GM04503 (cell line): ENCODE measurements at regions not wholly inside any gene's neighbourhood (a gene's known extent, or its start where the extent isn't known, plus 50 kb on each side); places are given as distances from the start of the nearest gene placed in this dataset.

Experiments
- DNase-seq: peaks from one replicate; pipeline ENCODE4 v3.0.0-alpha.2; 2012; ENCODE audit warnings: low read depth

- no peak for DNase-seq
These were observed 296.2 kb upstream of the ANO3 start for GRCh38 chr11:26035696-26036095.

- DNase-seq = no peak
These were observed 294.2 kb upstream of the ANO3 start for GRCh38 chr11:26037716-26038115.

DNA sequence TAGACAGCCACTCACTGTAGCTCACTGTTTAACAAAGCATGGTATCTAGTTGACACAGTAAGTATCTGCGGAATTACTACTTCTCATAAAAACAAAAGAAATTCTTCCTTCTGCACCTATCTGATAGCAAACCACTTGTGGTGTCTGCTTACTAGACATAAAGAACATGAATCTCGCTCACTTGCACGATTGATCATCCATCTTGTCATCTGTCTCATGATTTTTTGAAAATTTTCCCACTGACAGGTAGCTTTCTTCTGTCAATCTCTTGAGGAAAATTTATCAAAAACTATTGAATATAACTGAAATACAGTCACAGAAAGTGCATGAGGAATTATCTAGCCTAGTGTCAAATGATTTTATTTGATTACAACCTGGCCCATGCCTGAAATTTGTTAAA, 291.6 kb upstream of the ANO3 start:
- DNase-seq = no peak

DNA sequence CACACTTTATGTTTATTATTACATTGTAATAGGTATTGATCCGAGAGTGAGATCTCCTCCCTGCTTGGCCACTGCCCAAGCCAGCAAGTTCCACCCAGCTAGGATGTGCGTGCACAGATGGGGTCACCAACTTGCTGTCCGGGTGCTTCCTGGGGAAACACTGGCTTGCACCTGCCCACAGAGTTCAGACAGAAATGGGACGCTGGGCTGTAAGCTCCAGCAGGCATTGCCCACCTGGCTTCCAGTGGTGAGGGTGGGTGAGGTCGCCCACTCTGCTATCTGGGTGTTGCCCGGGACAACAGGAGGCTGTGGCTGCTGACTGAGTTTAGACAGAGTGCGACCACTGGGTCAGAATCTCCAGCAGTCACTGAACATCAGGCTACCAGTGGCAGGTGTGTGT, 289.8 kb upstream of the ANO3 start:
- no peak for DNase-seq

DNA sequence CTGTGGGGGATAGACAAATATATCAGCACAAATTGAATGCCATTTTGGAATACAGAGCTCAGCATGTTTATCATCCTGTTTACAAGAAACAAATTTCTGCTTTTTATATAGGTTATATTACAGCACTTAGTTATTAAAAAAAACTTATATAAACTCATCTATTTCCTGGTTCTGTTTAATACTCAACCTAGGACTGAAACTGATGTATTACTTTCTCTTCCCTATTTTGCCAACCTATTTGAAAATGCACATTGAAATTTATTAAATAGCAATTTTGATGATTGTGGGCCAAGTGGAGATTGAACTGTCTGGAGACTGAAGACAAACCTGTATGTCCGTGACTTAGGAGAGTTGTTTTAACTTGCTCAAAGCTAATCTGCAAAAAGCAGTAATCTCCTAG, 288.3 kb upstream of the ANO3 start:
- no peak for DNase-seq

GRCh38 chr11:26044389-26044788, 287.5 kb upstream of the ANO3 start:
- DNase-seq = no peak

DNA sequence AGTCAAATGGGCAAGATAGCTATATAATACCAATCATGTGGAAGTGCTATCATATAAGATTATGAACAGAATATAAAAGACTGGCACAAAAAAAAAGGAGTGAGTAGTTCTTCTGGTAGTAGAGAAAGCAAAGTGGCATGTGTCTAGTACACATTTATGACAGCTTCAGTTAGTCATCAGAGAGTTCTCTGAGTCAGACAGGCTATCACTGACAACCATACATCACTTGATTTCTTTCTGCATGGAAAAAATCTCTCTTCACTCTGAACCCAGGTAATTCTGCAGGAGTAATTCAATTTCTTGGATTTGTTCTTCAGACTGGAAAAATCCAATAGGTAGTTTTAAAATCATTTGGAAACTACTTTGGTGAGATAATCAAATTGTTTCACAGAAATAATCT, 286.8 kb upstream of the ANO3 start:
- no peak for DNase-seq

DNA sequence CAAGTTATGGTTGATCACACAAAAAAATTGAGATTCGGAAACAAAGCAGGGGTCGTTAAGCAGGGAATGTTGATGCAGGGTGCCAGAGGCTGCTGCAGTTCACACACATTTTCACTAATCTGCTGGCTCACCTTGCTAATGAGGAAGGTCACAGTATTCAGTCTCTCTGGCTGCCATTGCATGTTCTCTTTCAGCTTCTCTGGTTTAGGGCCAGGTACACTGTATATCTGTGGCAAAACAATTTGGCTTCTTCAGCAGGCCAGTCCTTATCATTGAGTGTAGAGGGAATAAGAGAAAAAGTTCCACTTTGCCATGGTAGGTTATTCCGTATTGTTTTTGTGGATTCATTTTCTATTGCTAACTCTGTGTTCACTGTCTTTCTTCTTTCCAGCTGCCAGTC, 283.7 kb upstream of the ANO3 start:
- DNase-seq = no peak

DNA sequence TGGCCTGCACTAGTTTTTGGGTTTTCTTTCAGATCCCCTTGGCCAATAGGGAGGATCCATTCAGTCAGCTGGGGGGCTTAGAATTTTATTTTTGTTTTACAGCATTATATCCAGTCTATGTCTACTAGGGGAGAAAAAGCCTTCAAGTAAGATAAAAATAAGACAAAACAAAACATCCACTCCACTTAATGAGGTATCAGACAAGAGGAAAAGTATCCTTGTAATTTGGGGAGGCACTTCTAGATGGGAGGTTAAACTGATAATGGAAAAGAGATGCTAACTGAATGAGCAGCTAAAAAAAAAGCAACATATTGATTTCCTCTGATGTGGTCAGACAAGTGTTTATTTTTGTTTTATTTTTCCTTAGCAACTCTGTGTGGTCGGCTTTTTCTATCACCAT, 278.0 kb upstream of the ANO3 start:
- no peak for DNase-seq

GRCh38 chr11:26062660-26063059, 269.3 kb upstream of the ANO3 start:
- DNase-seq = no peak

- no peak for DNase-seq
These were observed 268.0 kb upstream of the ANO3 start for GRCh38 chr11:26063915-26064314.

- DNase-seq = no peak
These were observed 266.0 kb upstream of the ANO3 start for GRCh38 chr11:26065944-26066343.

- DNase-seq = no peak
These were observed 261.1 kb upstream of the ANO3 start for GRCh38 chr11:26070714-26071380.

GRCh38 chr11:26072614-26073153, 259.2 kb upstream of the ANO3 start:
- no peak for DNase-seq

- no peak for DNase-seq
These were observed 258.3 kb upstream of the ANO3 start for GRCh38 chr11:26073646-26074045.

- no peak for DNase-seq
These were observed 255.5 kb upstream of the ANO3 start for GRCh38 chr11:26076233-26076990.

DNA sequence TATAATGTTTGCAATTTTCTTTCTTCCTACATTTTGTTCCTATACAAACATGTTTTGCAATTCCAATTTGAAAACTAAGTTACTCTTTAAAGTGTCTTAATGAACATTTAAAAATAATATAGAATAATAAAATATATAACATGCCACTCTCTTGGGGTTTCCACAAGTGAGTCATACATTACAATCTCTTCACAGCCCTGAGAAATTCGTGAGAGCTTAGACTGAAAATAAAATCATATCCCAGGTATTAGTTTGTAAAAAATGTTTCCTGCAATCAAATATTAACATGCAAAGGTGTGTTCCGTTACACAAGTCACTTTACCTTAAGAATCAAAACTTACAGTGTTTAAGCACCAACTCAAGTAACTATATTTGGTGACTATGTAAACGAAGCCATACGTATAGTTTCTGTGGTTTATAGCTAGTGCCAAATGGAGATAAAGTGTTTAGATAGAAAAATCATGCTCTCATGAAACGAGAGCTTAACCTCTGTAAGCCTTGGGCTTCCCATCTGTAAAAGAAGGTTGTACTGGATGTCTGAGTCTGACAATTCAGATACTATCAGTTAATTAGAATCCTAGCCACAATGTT, 253.6 kb upstream of the ANO3 start:
- no peak for DNase-seq

- DNase-seq = no peak
These were observed 247.6 kb upstream of the ANO3 start for GRCh38 chr11:26084313-26084712.

GRCh38 chr11:26086028-26086427, 245.9 kb upstream of the ANO3 start:
- no peak for DNase-seq

GRCh38 chr11:26087120-26087935, 244.6 kb upstream of the ANO3 start:
- no peak for DNase-seq

DNA sequence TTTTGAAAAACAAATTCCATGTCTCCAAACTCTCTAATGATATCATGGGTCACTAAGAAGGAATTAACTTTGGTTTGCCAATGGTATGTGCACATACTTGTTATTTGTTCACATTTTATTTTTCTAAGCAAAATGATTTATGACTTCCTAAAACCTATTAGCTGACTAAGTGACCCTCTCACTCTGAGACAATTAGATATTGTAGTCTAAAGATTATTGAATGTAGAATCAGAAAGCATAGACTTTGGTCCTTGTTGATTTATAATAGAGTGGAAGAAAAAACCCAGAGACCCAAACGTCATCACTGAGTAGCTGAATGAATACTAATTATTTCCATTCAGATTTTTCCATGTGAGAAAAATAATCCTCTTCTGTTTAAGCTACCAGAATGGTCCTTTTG, 243.5 kb upstream of the ANO3 start:
- peak; percentile 65 for DNase-seq

GRCh38 chr11:26090651-26091050, 241.3 kb upstream of the ANO3 start:
- DNase-seq = no peak
